Mammary epithelial cell (primary cell): ENCODE measurements at regions not wholly inside any gene's neighbourhood (a gene's known extent, or its start where the extent isn't known, plus 50 kb on each side); places are given as distances from the start of the nearest gene placed in this dataset.
"Not testable (repeated sequence)": the region's sequence is repeated elsewhere in the genome, so short reads cannot be mapped to it uniquely, and the experiment has no call there.

Source experiments
- CTCF ChIP-seq, 2 donors: IDR thresholded peaks in 1 of 2; conservative IDR thresholded peaks in 1 of 2; 2 replicates each; pipeline ENCODE4 v1.5.1; 2011 to 2012; ENCODE audit warnings: inconsistent platforms in 2 of 2, low read length in 2 of 2, mild to moderate bottlenecking in 2 of 2, control low read depth in 1 of 2, low read depth in 1 of 2; ENCODE audit not compliant: insufficient read depth in 1 of 2; ENCODE audit errors: extremely low read depth in 1 of 2
- EZH2 ChIP-seq: IDR thresholded peaks from 2 replicates; pipeline ENCODE4 v1.6.1; 2012; ENCODE audit warnings: low read length, inconsistent platforms, borderline replicate concordance

- TF ChIP-seq CTCF (conservative IDR thresholded peaks at IDR 0.05 in 1 of 2, IDR thresholded peaks at IDR 0.05 in 1 of 2; ENCODE audit: extremely low read depth in 1 of 2, insufficient read depth in 1 of 2, low read depth in 1 of 2, low read length in 2 of 2); EZH2: not testable (repeated sequence)
These were observed 134.1 kb downstream of the KLRB1 start for GRCh38 chr12:9473638-9474037.
